ENCODE measurements at regions not wholly inside any gene's neighbourhood (a gene's known extent, or its start where the extent isn't known, plus 50 kb on each side); places are given as distances from the start of the nearest gene placed in this dataset.
A peak's percentile ranks its signal among the peaks of the same experiment; 100 is the strongest.
"Not testable (repeated sequence)": the region's sequence is repeated elsewhere in the genome, so short reads cannot be mapped to it uniquely, and the experiment has no call there.

- not testable (repeated sequence) for DNase-seq (ENCODE audit: low spot score)
Measured at GRCh38 chr1:193437333-193437732, 250.9 kb upstream of the B3GALT2 start.

GRCh38 chr1:193435781-193436180 lies 249.4 kb upstream of the B3GALT2 start:
- no peak for DNase-seq (ENCODE audit: low spot score)

DNA sequence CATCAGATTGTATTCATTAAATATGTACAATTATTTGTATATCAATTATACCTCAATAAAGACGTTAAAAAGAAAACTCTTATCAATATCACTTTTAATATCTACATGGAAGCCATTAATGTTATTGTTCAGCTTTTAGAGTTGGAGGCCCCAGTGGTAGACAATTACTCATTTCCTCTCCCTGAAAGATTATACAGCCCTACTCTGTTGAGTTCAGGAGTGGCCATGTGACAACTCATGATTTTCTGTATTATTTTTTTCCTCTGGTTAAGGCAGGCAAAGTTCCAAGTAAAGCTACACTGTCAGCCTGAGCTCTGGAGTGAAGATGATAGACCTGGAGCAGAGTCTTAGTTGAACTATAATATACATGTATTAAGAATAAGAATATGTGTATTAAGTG lies 247.9 kb upstream of the B3GALT2 start:
- DNase-seq (ENCODE audit: low spot score), result no peak

GRCh38 chr1:193433599-193433998 lies 247.2 kb upstream of the B3GALT2 start:
- DNase-seq (ENCODE audit: low spot score), result no peak

DNA sequence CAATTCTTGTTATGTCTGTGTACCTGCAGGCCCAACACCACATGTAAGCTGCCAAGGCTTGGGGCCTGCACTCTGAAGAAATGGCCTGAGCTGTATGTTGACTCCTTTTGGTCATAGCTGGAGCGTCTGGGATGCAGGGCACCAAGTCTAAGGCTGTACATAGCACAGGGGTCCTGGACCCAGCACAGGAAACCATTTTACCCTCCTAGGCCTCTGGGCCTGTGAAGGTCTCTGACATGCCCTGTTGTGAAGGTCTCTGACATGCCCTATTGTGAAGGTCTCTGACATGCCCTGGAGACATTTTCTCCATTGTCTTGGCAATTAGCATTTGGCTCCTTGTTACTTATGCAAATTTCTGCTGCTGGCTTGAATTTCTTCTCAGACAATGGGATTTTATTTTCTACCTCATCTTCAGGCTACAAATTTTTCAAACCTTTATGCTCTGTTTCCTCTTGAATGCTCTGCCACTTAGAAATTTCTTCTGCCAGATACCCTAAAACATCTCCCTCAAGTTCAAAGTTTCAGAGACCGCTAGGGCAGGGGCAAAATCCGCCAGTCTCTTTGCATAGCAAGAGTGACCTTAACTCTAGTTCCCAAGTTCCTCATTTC lies 246.7 kb upstream of the B3GALT2 start:
- no peak for DNase-seq (ENCODE audit: low spot score)

DNA sequence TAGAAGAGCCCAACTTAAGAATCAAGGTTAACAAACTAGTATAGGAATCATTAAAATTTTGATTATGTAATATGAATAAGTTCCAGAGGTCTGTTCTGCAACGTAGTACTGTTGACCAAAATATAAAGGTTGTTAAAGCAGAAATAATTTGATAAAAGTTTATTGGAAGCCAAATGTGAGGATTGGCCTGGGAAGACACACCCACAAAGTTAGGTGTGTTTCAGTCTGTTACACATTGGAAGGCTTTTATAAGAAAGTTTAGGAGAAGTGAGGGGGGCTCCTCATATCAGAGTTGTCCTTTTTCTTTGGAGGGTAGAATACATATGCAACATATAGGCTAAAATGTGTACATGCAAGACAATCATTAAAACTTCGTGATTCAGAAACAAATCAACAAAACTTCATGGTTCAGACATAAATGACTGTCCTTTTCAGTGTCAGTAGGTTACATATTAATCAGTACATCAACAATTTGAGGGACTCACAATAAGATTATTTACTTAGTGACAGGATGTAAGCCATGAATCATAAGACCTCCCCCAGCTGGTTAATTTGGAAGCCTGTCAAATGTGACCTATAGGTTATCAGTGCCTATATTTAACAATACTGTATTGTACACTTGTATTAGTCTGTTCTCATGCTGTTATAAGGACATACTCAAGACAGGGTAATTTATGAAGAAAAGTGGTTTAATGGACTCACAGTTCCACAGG lies 245.0 kb upstream of the B3GALT2 start:
- DNase-seq (ENCODE audit: low spot score), result no peak

GRCh38 chr1:193427524-193427923 lies 241.1 kb upstream of the B3GALT2 start:
- no peak for DNase-seq (ENCODE audit: low spot score)

- no peak for DNase-seq (ENCODE audit: low spot score)
Measured at GRCh38 chr1:193426061-193426460, 239.6 kb upstream of the B3GALT2 start.

DNA sequence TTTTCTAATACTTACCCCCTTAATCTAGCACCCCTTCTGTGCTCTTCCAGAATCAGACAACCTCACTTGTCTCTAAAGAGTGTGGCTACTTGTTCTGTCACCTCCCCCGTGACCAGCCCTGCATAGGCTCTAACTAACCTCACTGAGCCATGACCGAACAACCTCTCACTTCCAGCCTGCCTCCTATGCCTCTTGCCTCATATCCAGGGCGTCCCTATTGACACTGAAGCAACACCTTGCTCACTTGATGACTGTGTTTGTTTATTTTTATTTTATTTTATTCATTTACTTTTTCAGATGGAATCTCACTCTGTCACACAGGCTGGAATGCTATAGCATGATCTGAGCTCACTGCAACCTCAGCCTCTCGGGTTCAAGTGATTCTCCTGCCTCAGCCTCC lies 235.1 kb upstream of the B3GALT2 start:
- DNase-seq (ENCODE audit: low spot score), result no peak

GRCh38 chr1:193419295-193419694 lies 232.9 kb upstream of the B3GALT2 start:
- no peak for DNase-seq (ENCODE audit: low spot score)

- no peak for DNase-seq (ENCODE audit: low spot score)
Measured at GRCh38 chr1:193418745-193419058, 232.3 kb upstream of the B3GALT2 start.

- DNase-seq (ENCODE audit: low spot score), result no peak
Measured at GRCh38 chr1:193417945-193418744, 231.7 kb upstream of the B3GALT2 start.

- DNase-seq (ENCODE audit: low spot score), result no peak
Measured at GRCh38 chr1:193417403-193417802, 231.0 kb upstream of the B3GALT2 start.

DNA sequence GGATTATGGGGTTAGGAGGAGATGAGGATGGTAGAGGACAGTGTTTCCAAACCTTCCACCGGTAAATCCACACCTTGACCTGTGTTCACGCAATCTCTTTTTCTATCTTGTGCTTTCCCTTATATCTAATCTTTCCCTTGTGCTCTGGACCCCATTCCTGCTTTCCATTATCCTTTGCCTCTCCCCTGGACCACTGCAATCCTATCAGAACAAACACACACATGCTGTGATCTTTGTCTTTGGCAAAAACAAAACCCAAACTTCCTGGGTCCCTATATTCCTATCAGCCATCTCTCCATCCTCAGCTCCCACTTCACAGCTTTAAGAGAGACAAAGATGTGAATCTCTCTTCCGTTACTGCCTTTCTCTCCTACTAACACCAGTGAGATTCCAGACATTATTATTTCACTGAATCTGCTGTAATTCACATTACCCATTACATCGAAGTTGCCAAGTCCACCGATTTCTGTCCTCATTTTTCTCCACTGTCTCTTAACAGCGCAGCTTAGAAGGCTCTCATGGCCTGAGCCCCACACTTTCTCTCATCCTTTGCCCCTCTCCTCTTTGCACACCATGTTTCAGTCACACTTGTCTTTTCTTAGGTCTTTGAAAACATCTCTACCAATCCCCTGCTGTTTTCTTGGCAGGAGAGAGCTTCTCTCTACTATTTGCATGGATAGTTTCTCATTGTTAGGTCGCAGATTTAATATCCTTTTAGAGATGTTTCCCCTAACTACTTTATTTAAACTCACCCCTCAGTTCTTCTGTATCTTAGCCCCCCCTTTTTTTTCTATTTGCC lies 230.0 kb upstream of the B3GALT2 start:
- no peak for DNase-seq (ENCODE audit: low spot score)

DNA sequence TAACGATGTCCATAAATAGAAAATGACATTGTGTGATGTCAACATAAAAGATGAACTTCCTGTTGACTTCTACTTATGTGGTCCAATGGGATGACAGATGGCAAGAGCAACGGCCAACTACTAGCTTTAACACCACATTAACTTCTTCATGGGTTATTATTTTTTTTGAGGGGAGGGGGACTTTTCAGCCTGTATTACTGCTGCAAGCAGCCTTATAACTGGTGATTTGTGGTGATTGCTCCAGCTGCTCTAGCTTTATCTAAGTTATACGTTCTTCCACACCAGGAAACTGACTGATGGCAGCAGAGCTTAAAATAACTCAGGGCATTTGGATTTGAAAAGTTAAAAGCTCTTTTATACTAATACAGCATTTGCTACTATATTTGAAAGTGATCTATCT lies 228.8 kb upstream of the B3GALT2 start:
- DNase-seq (ENCODE audit: low spot score), result no peak

- no peak for DNase-seq (ENCODE audit: low spot score)
Measured at GRCh38 chr1:193413376-193413775, 227.0 kb upstream of the B3GALT2 start.

DNA sequence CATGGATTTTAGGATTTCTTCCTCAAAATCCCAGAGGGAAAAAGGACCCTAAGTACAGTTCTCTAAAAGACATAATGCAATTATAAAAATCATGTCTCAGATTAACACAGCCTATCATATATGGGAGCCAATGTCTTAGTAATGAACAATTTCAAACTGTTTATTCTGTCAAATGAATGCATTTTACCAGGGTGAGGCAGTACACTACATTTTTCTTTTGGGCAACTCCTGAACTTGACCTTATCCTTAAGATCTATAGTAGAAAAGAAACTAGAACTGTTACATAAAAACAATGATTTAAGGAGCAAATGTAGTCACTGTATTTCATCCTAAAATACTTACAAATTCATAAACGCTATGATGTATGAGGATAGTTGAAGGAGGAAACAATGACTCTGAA lies 226.3 kb upstream of the B3GALT2 start:
- no peak for DNase-seq (ENCODE audit: low spot score)

GRCh38 chr1:193411714-193412113 lies 225.3 kb upstream of the B3GALT2 start:
- no peak for DNase-seq (ENCODE audit: low spot score)

DNA sequence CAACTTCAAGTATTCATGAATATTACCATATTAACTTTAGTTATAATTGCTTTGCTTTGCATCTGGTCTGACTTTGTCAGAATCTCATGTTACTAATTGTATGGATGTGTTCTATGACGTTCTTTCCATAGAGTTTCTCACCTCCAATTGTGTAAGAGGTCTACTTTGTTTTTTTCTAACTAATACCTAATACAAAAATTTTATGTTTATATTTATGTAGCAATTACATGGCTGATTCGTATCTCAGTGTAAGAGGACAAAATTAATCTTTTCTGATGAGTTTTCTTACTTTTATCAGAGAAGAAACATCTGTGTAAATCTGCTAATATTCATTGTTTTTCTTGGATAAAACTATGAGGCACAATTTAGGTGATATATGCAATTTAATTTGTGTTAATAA lies 224.8 kb upstream of the B3GALT2 start:
- DNase-seq (ENCODE audit: low spot score), result no peak

- no peak for DNase-seq (ENCODE audit: low spot score)
Measured at GRCh38 chr1:193408782-193409293, 222.4 kb upstream of the B3GALT2 start.

DNA sequence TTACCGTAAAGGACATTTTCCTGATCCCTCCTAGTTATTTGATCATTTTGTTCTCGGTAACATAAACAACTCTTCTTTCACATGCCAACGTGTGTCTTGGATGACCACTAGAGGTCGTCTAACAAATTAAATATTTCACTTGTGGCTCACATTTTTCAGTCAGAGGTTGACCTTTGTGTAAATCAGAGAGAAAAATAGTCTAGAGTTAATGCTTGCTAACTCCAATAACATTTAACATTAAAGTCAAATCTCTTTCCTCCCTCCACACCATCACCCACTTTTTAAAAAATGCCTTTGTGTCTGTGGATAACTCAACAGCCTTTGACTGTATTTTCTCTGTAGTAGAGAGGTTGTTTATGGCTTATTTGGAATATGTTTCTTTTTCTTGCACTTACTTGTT lies 220.5 kb upstream of the B3GALT2 start:
- peak; percentile 35 for DNase-seq (ENCODE audit: low spot score)

- DNase-seq (ENCODE audit: low spot score), result no peak
Measured at GRCh38 chr1:193404236-193404635, 217.8 kb upstream of the B3GALT2 start.

All from cerebellar cortex (tissue), 1 donor.